ENCODE measurements at regions not wholly inside any gene's neighbourhood (a gene's known extent, or its start where the extent isn't known, plus 50 kb on each side); places are given as distances from the start of the nearest gene placed in this dataset.

DNA sequence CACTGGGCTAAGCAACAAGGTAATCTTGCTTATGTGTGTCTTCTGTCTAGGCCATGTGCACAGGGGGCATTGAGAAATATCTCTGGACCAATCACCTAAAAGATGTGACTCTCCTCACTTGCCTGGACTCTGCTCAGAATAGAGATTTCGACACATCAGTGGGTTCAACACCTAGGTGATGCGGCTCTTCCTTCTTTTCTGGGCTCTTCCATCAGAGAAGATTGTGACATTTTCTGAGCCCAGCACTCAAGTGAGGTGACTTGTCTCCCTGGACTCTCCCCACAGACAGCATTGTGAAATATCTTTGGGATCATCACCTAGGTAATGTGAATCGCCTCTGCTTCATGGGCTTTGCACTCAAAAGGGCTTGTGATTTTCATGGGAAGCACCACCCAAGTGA lies 1904.1 kb downstream of the TP53TG3F start:
- Histone ChIP-seq H3K27ac (ENCODE audit: low read length) (no peak overlapping the region), H3K27me3 (ENCODE audit: low read depth, low read length) (no peaks in the 10 kb centered on the region), H3K9me3 (ENCODE audit: insufficient read depth, low read length) (no peaks in the 10 kb centered on the region)

DNA sequence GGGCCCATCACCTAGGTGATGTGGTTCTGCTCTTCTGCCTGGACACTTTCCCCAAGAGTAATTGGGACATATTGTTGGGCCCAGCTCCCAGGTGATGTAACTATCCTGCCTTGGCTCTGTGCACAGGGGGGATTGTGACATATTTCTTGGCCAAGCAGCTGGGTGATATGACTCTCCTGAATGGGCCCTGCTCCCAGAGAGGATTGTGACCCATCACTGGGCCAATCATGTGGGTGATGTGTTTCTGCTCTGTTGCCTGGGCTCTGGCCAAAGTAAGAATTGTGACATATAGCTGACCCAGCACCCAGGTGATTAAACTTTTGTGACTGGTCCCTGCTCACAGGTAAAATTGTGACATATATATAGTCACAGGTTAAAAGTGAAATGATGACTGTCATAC lies 1904.9 kb downstream of the TP53TG3F start:
- H3K4me2 ChIP-seq (ENCODE audit: low read length): no peak overlapping the region
- TF ChIP-seq EZH2phosphoT487 (IDR thresholded peaks at IDR 0.05; ENCODE audit: low read depth): no peak
- TF ChIP-seq, protein P1, sequence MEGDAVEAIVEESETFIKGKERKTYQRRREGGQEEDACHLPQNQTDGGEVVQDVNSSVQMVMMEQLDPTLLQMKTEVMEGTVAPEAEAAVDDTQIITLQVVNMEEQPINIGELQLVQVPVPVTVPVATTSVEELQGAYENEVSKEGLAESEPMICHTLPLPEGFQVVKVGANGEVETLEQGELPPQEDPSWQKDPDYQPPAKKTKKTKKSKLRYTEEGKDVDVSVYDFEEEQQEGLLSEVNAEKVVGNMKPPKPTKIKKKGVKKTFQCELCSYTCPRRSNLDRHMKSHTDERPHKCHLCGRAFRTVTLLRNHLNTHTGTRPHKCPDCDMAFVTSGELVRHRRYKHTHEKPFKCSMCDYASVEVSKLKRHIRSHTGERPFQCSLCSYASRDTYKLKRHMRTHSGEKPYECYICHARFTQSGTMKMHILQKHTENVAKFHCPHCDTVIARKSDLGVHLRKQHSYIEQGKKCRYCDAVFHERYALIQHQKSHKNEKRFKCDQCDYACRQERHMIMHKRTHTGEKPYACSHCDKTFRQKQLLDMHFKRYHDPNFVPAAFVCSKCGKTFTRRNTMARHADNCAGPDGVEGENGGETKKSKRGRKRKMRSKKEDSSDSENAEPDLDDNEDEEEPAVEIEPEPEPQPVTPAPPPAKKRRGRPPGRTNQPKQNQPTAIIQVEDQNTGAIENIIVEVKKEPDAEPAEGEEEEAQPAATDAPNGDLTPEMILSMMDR (IDR thresholded peaks at IDR 0.05; ENCODE audit: low read depth, low read length): no peak
- no peak overlapping the region for H3K4me3 ChIP-seq (ENCODE audit: low read length)
- H3K27ac ChIP-seq (ENCODE audit: low read length): no peak overlapping the region
- no peak overlapping the region for H3K9ac ChIP-seq (ENCODE audit: low read length)
- H3K9me3 ChIP-seq (ENCODE audit: insufficient read depth, low read length): no peaks in the 10 kb centered on the region
- no peaks in the 10 kb centered on the region for H3K4me1 ChIP-seq (ENCODE audit: low read length)
- H3K79me2 ChIP-seq (ENCODE audit: low read length): no peaks in the 10 kb centered on the region
- H4K20me1 ChIP-seq (ENCODE audit: insufficient read depth, low read length): no peaks in the 10 kb centered on the region
- H3K27me3 ChIP-seq (ENCODE audit: low read depth, low read length): no peaks in the 10 kb centered on the region
- no peak overlapping the region for H2AFZ ChIP-seq (ENCODE audit: low read depth, low read length)
- H3K36me3 ChIP-seq (replicated peaks; ENCODE audit: low read depth, low read length): no peaks in the 10 kb centered on the region

More for the DNA sequence above, 1904.1 kb downstream of the TP53TG3F start:
- Histone ChIP-seq H3K9ac (ENCODE audit: low read length) (no peak overlapping the region), H2AFZ (ENCODE audit: low read depth, low read length) (no peak overlapping the region), H4K20me1 (ENCODE audit: insufficient read depth, low read length) (no peaks in the 10 kb centered on the region), H3K4me1 (ENCODE audit: low read length) (no peaks in the 10 kb centered on the region), H3K79me2 (ENCODE audit: low read length) (no peaks in the 10 kb centered on the region), H3K36me3 (replicated peaks; ENCODE audit: low read depth, low read length) (no peaks in the 10 kb centered on the region), H3K4me2 (ENCODE audit: low read length) (no peak overlapping the region), H3K4me3 (ENCODE audit: low read length) (no peak overlapping the region)
- TF ChIP-seq, protein P1 (IDR thresholded peaks at IDR 0.05; ENCODE audit: low read depth, low read length): no peak
- no peak for TF ChIP-seq EZH2phosphoT487 (IDR thresholded peaks at IDR 0.05; ENCODE audit: low read depth)

DNA sequence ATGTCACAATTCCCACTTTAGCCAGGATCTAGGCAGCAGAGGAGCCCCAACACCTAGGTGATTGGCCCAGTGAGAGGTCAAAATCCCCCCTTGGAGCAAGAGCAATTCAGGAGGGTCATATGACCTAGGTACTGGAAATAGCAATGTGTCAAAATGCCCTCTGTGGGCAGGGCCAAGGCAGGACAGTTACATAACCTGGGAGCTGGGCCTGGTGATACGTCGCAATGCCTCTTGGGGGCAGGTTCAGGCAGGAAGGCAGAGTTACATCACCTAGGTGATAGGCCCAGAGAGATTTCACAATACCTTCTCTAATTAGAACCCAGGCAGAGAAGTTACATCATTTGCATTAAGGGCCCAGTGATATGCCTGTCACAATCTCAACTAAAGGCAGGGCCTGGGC lies 1906.3 kb downstream of the TP53TG3F start:
- no peaks in the 10 kb centered on the region for H4K20me1 ChIP-seq (ENCODE audit: insufficient read depth, low read length)
- no peaks in the 10 kb centered on the region for H3K79me2 ChIP-seq (ENCODE audit: low read length)
- no peak overlapping the region for H3K9ac ChIP-seq (ENCODE audit: low read length)
- H3K9me3 ChIP-seq (ENCODE audit: insufficient read depth, low read length): no peaks in the 10 kb centered on the region
- no peak overlapping the region for H3K4me2 ChIP-seq (ENCODE audit: low read length)
- no peaks in the 10 kb centered on the region for H3K36me3 ChIP-seq (replicated peaks; ENCODE audit: low read depth, low read length)
- TF ChIP-seq, protein P1 (IDR thresholded peaks at IDR 0.05; ENCODE audit: low read depth, low read length): no peak
- TF ChIP-seq EZH2phosphoT487 (IDR thresholded peaks at IDR 0.05; ENCODE audit: low read depth): no peak
- no peaks in the 10 kb centered on the region for H3K27me3 ChIP-seq (ENCODE audit: low read depth, low read length)
- H3K4me1 ChIP-seq (ENCODE audit: low read length): no peaks in the 10 kb centered on the region
- H2AFZ ChIP-seq (ENCODE audit: low read depth, low read length): no peak overlapping the region
- H3K4me3 ChIP-seq (ENCODE audit: low read length): no peak overlapping the region
- H3K27ac ChIP-seq (ENCODE audit: low read length): no peak overlapping the region

DNA sequence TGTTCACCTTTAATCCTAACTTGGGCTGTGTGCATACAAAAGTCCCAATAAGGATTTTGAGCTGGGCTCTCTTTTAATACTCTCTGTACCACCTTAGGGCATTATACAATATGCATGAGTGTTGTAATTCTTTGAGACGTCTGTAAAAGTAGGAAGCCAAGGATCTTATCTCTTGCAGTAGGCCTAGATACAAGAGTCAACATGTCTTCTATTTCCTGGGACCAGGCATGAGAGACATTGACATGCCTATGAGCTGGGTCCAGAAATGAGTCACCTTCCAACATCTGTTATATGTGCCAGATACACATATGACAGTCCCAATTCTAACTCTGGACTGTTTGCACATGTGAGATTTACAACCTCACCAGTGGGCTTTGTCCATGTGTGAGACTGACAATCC lies 1911.2 kb downstream of the TP53TG3F start:
- Histone ChIP-seq H3K4me1 (ENCODE audit: low read length) (no peaks in the 10 kb centered on the region), H3K36me3 (replicated peaks; ENCODE audit: low read depth, low read length) (no peaks in the 10 kb centered on the region), H3K27me3 (ENCODE audit: low read depth, low read length) (no peaks in the 10 kb centered on the region), H3K9ac (ENCODE audit: low read length) (no peak overlapping the region), H3K27ac (ENCODE audit: low read length) (no peak overlapping the region), H3K4me2 (ENCODE audit: low read length) (no peak overlapping the region), H2AFZ (ENCODE audit: low read depth, low read length) (no peak overlapping the region), H4K20me1 (ENCODE audit: insufficient read depth, low read length) (no peaks in the 10 kb centered on the region), H3K4me3 (ENCODE audit: low read length) (no peak overlapping the region), H3K79me2 (ENCODE audit: low read length) (no peaks in the 10 kb centered on the region), H3K9me3 (ENCODE audit: insufficient read depth, low read length) (no peaks in the 10 kb centered on the region)
- no peak for TF ChIP-seq EZH2phosphoT487 (IDR thresholded peaks at IDR 0.05; ENCODE audit: low read depth)
- TF ChIP-seq, protein P1 (IDR thresholded peaks at IDR 0.05; ENCODE audit: low read depth, low read length): no peak

Measured in OCI-LY3 (cell line).